BJ (cell line): ENCODE measurements at regions not wholly inside any gene's neighbourhood (a gene's known extent, or its start where the extent isn't known, plus 50 kb on each side); places are given as distances from the start of the nearest gene placed in this dataset.

ENCODE experiments used
- CTCF ChIA-PET: fragments of 350-600 bp; formaldehyde crosslinking; extraction: SDS; loops from one replicate; lab custom pipeline; 2021; ENCODE audit warnings: antibody characterized with exemption, inconsistent platforms; lab: Yijun Ruan, JAX
- POLR2A ChIA-PET: fragments of 300-600 bp; sonication (Branson Sonifier 250); formaldehyde crosslinking; extraction: SDS; loops from one replicate; lab custom pipeline; 2021; ENCODE audit warnings: antibody characterized with exemption; lab: Charles Lee
- DNase-seq: peaks from one replicate; pipeline ENCODE4 v3.0.0-alpha.2; 2011; ENCODE audit warnings: low read depth
- H3K27me3 ChIP-seq: 2 replicates; pipeline ENCODE4 v1.6.0; 2011; ENCODE audit warnings: low read length; ENCODE audit not compliant: control insufficient read depth, insufficient read depth
- H3K36me3 ChIP-seq: 2 replicates; pipeline ENCODE4 v1.5.1; 2011; ENCODE audit warnings: low read length; ENCODE audit not compliant: control insufficient read depth, insufficient read depth
- H3K4me3 ChIP-seq: 2 replicates; pipeline ENCODE4 v1.5.1; 2011; ENCODE audit warnings: low read depth, mild to moderate bottlenecking, control low read depth, low read length
- CTCF ChIP-seq: IDR thresholded peaks from 2 replicates; pipeline ENCODE4 v1.5.1; 2011; ENCODE audit warnings: low read depth, mild to moderate bottlenecking, control low read depth, inconsistent platforms, low read length, moderate library complexity; ENCODE audit not compliant: insufficient read depth

- ChIA-PET POLR2A (no interaction called here), CTCF (no interaction called here)
- Histone ChIP-seq H3K4me3 (no peak overlapping the region), H3K36me3 (no peaks in the 10 kb centered on the region), H3K27me3 (no peaks in the 10 kb centered on the region)
- peak; percentile 96 for DNase-seq
- no peak for TF ChIP-seq CTCF
Observed at GRCh38 chr5:68046445-68046844, 169.1 kb upstream of the PIK3R1 start.

- Histone ChIP-seq H3K4me3 (no peak overlapping the region), H3K27me3 (no peaks in the 10 kb centered on the region), H3K36me3 (no peaks in the 10 kb centered on the region)
- no peak for DNase-seq
- TF ChIP-seq CTCF: no peak
- CTCF ChIA-PET: no interaction called here
- POLR2A ChIA-PET: no interaction called here
Observed at GRCh38 chr5:68041293-68041692, 174.3 kb upstream of the PIK3R1 start.

- no peak overlapping the region for H3K4me3 ChIP-seq
- no peak for TF ChIP-seq CTCF
- H3K27me3 ChIP-seq: no peaks in the 10 kb centered on the region
- ChIA-PET CTCF (no interaction called here), POLR2A (no interaction called here)
- DNase-seq: no peak
- H3K36me3 ChIP-seq: no peaks in the 10 kb centered on the region
Observed at GRCh38 chr5:68037546-68037945, 178.0 kb upstream of the PIK3R1 start.

- ChIA-PET POLR2A (interaction anchor here (0.6 kb wide), 1 partner anchor 42 kb away, joined by 3 read pairs; no protein-coding TSS in a partner anchor), CTCF (no interaction called here)
- no peak for DNase-seq
Observed at GRCh38 chr5:68033961-68034571, 181.5 kb upstream of the PIK3R1 start.

GRCh38 chr5:68033029-68033428, 182.5 kb upstream of the PIK3R1 start:
- DNase-seq: no peak
- ChIA-PET POLR2A (interaction anchor here (0.8 kb wide), 1 partner anchor 259 kb away, joined by 3 read pairs; no protein-coding TSS in a partner anchor), CTCF (no interaction called here)

More at GRCh38 chr5:68033961-68034571, 181.5 kb upstream of the PIK3R1 start:
- H3K4me3 ChIP-seq: no peak overlapping the region
- H3K36me3 ChIP-seq: no peaks in the 10 kb centered on the region
- TF ChIP-seq CTCF: no peak
- H3K27me3 ChIP-seq: no peaks in the 10 kb centered on the region

More at GRCh38 chr5:68033029-68033428, 182.5 kb upstream of the PIK3R1 start:
- Histone ChIP-seq H3K4me3 (no peak overlapping the region), H3K36me3 (no peaks in the 10 kb centered on the region), H3K27me3 (no peaks in the 10 kb centered on the region)
- TF ChIP-seq CTCF: no peak
